ENCODE measurements at regions not wholly inside any gene's neighbourhood (a gene's known extent, or its start where the extent isn't known, plus 50 kb on each side); places are given as distances from the start of the nearest gene placed in this dataset.

DNA sequence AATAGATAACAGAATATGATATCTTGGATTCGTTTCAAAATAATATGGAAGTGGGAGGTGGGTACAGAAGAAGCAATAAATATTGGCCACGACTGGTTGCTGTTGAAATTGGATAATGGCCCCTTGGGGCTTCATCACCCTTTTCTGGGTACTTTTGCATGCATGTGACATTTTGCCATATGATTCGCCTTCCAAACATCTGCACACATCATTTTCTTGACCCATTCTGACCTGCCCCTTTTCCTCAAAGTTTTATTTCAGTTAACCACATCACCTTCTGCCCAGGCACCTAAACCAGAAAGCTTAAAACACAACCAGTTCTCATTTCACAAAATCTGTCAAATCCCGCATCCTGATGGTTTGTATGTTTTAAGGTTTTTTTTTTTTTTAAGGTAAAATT lies 116.7 kb upstream of the AGAP1 start:
- no peak overlapping the region for H3K27ac Mint-ChIP-seq
- no peaks in the 10 kb centered on the region for H3K9me3 Mint-ChIP-seq
- H3K27me3 Mint-ChIP-seq (ENCODE audit: insufficient read depth, low read depth, poor library complexity): peaks cover 6% of the 10 kb centered on the region
- Histone ChIP-seq H3K36me3 (ENCODE audit: insufficient read depth) (no peaks in the 10 kb centered on the region), H3K79me2 (replicated peaks; ENCODE audit: insufficient read depth) (no peaks in the 10 kb centered on the region), H3K9me2 (ENCODE audit: insufficient read depth) (no peaks in the 10 kb centered on the region), H3K27ac (ENCODE audit: low read depth) (no peak overlapping the region), H3K4me1 (ENCODE audit: insufficient read depth) (no peaks in the 10 kb centered on the region), H3K4me3 (no peak overlapping the region), H3F3A (replicated peaks; ENCODE audit: low read depth) (no peaks in the 10 kb centered on the region), H2AFZ (no peak overlapping the region), H4K20me1 (replicated peaks; ENCODE audit: insufficient read depth) (no peaks in the 10 kb centered on the region), H3K27me3 (ENCODE audit: insufficient read depth) (no peaks in the 10 kb centered on the region), H3K4me2 (no peak overlapping the region)
- DNase-seq (ENCODE audit: low spot score) (no peak), ATAC-seq (no peak)
- no peak overlapping the region for H3K4me3 Mint-ChIP-seq
- peaks cover 3% of the 10 kb centered on the region; the same call in 1 of the 3 replicates for H3K4me1 Mint-ChIP-seq
- no peaks in the 10 kb centered on the region for H3K36me3 Mint-ChIP-seq (ENCODE audit: low read depth)
- TF ChIP-seq NANOG (IDR thresholded peaks at IDR 0.05; ENCODE audit: borderline replicate concordance) (no peak), STAT1 (IDR thresholded peaks at IDR 0.05; ENCODE audit: unreplicated experiment) (no peak), EZH2phosphoT487 (IDR thresholded peaks at IDR 0.05; ENCODE audit: unreplicated experiment) (no peak), POLR2AphosphoS5 (IDR thresholded peaks at IDR 0.05; ENCODE audit: low read depth) (no peak), ZNF114 (CRISPR knock-in tag; IDR thresholded peaks at IDR 0.05) (no peak), EZH2 (IDR thresholded peaks at IDR 0.05; ENCODE audit: low read depth, unreplicated experiment) (no peak), CREB1 (CRISPR knock-in tag; IDR thresholded peaks at IDR 0.05; ENCODE audit: low read depth) (no peak), REST (IDR thresholded peaks at IDR 0.05; ENCODE audit: unreplicated experiment) (no peak), JUNB (IDR thresholded peaks at IDR 0.05; ENCODE audit: unreplicated experiment) (no peak), ZNF331 (CRISPR knock-in tag; IDR thresholded peaks at IDR 0.05; ENCODE audit: low read depth) (no peak)
- TF ChIP-seq, protein P1, sequence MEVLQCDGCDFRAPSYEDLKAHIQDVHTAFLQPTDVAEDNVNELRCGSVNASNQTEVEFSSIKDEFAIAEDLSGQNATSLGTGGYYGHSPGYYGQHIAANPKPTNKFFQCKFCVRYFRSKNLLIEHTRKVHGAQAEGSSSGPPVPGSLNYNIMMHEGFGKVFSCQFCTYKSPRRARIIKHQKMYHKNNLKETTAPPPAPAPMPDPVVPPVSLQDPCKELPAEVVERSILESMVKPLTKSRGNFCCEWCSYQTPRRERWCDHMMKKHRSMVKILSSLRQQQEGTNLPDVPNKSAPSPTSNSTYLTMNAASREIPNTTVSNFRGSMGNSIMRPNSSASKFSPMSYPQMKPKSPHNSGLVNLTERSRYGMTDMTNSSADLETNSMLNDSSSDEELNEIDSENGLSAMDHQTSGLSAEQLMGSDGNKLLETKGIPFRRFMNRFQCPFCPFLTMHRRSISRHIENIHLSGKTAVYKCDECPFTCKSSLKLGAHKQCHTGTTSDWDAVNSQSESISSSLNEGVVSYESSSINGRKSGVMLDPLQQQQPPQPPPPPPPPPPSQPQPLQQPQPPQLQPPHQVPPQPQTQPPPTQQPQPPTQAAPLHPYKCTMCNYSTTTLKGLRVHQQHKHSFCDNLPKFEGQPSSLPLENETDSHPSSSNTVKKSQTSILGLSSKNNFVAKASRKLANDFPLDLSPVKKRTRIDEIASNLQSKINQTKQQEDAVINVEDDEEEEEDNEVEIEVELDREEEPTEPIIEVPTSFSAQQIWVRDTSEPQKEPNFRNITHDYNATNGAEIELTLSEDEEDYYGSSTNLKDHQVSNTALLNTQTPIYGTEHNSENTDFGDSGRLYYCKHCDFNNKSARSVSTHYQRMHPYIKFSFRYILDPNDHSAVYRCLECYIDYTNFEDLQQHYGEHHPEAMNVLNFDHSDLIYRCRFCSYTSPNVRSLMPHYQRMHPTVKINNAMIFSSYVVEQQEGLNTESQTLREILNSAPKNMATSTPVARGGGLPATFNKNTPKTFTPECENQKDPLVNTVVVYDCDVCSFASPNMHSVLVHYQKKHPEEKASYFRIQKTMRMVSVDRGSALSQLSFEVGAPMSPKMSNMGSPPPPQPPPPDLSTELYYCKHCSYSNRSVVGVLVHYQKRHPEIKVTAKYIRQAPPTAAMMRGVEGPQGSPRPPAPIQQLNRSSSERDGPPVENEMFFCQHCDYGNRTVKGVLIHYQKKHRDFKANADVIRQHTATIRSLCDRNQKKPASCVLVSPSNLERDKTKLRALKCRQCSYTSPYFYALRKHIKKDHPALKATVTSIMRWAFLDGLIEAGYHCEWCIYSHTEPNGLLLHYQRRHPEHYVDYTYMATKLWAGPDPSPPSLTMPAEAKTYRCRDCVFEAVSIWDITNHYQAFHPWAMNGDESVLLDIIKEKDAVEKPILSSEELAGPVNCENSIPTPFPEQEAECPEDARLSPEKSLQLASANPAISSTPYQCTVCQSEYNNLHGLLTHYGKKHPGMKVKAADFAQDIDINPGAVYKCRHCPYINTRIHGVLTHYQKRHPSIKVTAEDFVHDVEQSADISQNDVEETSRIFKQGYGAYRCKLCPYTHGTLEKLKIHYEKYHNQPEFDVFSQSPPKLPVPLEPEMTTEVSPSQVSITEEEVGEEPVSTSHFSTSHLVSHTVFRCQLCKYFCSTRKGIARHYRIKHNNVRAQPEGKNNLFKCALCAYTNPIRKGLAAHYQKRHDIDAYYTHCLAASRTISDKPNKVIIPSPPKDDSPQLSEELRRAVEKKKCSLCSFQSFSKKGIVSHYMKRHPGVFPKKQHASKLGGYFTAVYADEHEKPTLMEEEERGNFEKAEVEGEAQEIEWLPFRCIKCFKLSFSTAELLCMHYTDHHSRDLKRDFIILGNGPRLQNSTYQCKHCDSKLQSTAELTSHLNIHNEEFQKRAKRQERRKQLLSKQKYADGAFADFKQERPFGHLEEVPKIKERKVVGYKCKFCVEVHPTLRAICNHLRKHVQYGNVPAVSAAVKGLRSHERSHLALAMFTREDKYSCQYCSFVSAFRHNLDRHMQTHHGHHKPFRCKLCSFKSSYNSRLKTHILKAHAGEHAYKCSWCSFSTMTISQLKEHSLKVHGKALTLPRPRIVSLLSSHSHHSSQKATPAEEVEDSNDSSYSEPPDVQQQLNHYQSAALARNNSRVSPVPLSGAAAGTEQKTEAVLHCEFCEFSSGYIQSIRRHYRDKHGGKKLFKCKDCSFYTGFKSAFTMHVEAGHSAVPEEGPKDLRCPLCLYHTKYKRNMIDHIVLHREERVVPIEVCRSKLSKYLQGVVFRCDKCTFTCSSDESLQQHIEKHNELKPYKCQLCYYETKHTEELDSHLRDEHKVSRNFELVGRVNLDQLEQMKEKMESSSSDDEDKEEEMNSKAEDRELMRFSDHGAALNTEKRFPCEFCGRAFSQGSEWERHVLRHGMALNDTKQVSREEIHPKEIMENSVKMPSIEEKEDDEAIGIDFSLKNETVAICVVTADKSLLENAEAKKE (CRISPR knock-in tag; IDR thresholded peaks at IDR 0.05): no peak
- TF ChIP-seq, protein P2, sequence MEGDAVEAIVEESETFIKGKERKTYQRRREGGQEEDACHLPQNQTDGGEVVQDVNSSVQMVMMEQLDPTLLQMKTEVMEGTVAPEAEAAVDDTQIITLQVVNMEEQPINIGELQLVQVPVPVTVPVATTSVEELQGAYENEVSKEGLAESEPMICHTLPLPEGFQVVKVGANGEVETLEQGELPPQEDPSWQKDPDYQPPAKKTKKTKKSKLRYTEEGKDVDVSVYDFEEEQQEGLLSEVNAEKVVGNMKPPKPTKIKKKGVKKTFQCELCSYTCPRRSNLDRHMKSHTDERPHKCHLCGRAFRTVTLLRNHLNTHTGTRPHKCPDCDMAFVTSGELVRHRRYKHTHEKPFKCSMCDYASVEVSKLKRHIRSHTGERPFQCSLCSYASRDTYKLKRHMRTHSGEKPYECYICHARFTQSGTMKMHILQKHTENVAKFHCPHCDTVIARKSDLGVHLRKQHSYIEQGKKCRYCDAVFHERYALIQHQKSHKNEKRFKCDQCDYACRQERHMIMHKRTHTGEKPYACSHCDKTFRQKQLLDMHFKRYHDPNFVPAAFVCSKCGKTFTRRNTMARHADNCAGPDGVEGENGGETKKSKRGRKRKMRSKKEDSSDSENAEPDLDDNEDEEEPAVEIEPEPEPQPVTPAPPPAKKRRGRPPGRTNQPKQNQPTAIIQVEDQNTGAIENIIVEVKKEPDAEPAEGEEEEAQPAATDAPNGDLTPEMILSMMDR (conservative IDR thresholded peaks at IDR 0.05; ENCODE audit: low read depth in 2 of 2): no peak
- TF ChIP-seq, protein P3, sequence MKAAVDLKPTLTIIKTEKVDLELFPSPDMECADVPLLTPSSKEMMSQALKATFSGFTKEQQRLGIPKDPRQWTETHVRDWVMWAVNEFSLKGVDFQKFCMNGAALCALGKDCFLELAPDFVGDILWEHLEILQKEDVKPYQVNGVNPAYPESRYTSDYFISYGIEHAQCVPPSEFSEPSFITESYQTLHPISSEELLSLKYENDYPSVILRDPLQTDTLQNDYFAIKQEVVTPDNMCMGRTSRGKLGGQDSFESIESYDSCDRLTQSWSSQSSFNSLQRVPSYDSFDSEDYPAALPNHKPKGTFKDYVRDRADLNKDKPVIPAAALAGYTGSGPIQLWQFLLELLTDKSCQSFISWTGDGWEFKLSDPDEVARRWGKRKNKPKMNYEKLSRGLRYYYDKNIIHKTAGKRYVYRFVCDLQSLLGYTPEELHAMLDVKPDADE (IDR thresholded peaks at IDR 0.05): no peak

All from GM23338 (cell line).